ENCODE measurements at regions not wholly inside any gene's neighbourhood (a gene's known extent, or its start where the extent isn't known, plus 50 kb on each side); places are given as distances from the start of the nearest gene placed in this dataset.
"Not testable (repeated sequence)": the region's sequence is repeated elsewhere in the genome, so short reads cannot be mapped to it uniquely, and the experiment has no call there.

DNA sequence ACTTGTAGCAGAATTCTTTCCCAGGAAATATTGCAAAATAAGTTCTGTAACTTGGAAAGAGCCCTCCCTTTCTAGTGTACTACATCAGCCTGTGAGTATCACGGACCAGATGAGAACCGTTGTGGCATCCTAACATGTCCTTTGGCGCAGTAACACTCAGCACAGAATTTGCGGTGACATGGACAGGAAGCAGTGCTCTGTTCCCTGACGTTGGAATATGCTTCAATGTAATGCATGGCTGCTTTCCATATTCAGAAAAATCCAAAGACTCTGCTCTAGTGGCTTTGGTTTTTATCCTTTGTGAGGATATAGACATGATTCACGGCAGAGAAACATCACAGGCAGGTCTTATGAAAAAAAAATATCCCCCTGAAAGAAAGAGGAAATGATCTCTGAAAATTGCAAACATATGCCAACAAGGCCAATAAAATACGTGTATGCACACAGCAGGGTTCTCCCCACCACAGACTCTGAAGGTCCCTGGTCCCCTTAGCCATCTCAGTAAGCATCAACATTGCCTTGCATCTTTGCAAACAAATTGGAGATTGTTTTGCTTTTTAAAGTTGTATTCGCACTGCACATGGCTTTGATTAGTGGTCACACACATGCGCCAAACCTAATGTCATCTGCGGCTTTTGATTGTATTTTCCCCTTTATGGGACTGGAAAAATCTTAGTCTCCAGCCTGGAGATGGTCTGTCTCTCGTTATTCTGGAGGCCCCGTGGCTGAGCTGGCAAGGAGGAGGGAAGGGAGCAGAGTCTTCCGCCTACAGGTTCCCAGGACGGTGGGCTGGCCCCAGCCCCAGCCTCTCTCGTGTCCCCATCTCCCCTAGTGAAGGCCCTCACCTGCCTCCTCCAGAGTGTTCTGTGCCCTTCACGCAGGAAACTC is 122.9 kb downstream of the COPS8 start:
- Mint-ChIP-seq H3K36me3 (ENCODE audit: low read depth) (no peaks in the 10 kb centered on the region), H3K9me3 (no peaks in the 10 kb centered on the region), H3K27me3 (peaks cover 5% of the 10 kb centered on the region), H3K27ac (no peak overlapping the region), H3K4me3 (no peak overlapping the region), H3K4me1 (no peaks in the 10 kb centered on the region)
- no peak for DNase-seq
- intact Hi-C loops (cut with micrococcal nuclease): no loop called here

DNA sequence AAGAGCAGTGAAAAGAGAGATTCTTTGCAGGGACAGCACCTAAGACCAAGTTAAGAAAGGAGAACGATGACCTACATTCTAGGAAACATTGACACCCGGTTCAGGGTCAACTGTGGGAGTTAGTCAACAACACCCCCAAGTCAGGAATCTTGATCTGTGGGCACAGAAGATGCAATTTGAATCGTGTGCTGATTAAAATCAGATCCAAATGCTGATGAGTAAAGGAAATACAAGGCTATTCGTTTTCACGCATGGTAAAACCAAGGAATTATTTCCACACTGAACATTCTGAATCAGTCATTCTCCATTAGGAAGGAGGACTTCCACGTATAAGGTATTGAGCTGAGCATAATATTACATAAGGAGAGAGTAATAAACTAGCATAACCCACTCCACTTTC is 124.2 kb downstream of the COPS8 start:
- H3K36me3 Mint-ChIP-seq (ENCODE audit: low read depth): no peaks in the 10 kb centered on the region
- H3K27me3 Mint-ChIP-seq: peaks cover 2% of the 10 kb centered on the region
- no peak overlapping the region for H3K27ac Mint-ChIP-seq
- no peak overlapping the region for H3K4me3 Mint-ChIP-seq
- no peaks in the 10 kb centered on the region for H3K4me1 Mint-ChIP-seq
- intact Hi-C loops (cut with micrococcal nuclease): no loop called here
- no peaks in the 10 kb centered on the region for H3K9me3 Mint-ChIP-seq
- DNase-seq: no peak

DNA sequence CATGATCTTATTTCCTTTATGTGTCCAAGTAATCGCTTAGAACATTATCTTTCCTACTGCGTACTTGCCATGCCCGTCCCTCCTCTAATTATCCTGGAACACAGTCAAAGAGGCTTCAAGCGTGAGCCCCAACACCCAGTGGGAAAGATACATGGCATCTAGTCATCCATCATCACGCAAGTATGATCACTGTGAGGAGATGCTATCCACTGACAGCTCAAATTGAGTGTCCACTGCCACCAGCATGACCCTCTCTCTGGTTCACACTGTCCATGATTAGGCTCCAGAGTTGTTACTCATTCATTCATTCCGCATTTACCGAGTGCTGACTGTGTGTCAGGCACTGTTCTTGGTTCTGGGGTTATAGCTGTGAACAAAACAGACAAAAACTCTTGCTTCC is 124.6 kb downstream of the COPS8 start:
- Mint-ChIP-seq H3K27me3 (peaks cover 2% of the 10 kb centered on the region), H3K27ac (no peak overlapping the region), H3K9me3 (no peaks in the 10 kb centered on the region), H3K4me1 (no peaks in the 10 kb centered on the region), H3K36me3 (ENCODE audit: low read depth) (no peaks in the 10 kb centered on the region), H3K4me3 (no peak overlapping the region)
- intact Hi-C loops (cut with micrococcal nuclease): no loop called here
- DNase-seq: no peak

DNA sequence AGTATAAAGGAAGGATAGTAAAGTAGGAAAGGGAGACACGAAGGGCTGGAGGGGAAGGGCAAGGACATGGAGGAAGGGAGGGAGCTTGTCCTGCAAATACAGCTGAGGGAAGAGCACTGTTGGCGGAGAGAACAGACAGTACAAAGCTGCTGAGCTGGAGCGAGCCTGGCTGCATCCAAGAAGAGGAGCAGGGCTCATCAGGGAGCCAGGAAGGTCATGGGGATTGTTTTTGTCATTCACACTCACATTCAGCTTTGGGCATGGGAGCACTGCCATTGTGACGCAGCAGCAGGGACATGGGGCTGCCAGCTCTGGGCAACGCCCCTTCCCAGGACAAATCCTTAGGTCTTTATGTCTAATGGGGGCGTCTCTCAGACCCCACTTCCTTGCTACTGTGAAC is 125.1 kb downstream of the COPS8 start:
- intact Hi-C loops (cut with micrococcal nuclease): no loop called here
- Mint-ChIP-seq H3K9me3 (no peaks in the 10 kb centered on the region), H3K36me3 (ENCODE audit: low read depth) (no peaks in the 10 kb centered on the region), H3K27me3 (peaks cover 2% of the 10 kb centered on the region), H3K4me1 (no peaks in the 10 kb centered on the region), H3K4me3 (no peak overlapping the region), H3K27ac (no peak overlapping the region)
- no peak for DNase-seq

DNA sequence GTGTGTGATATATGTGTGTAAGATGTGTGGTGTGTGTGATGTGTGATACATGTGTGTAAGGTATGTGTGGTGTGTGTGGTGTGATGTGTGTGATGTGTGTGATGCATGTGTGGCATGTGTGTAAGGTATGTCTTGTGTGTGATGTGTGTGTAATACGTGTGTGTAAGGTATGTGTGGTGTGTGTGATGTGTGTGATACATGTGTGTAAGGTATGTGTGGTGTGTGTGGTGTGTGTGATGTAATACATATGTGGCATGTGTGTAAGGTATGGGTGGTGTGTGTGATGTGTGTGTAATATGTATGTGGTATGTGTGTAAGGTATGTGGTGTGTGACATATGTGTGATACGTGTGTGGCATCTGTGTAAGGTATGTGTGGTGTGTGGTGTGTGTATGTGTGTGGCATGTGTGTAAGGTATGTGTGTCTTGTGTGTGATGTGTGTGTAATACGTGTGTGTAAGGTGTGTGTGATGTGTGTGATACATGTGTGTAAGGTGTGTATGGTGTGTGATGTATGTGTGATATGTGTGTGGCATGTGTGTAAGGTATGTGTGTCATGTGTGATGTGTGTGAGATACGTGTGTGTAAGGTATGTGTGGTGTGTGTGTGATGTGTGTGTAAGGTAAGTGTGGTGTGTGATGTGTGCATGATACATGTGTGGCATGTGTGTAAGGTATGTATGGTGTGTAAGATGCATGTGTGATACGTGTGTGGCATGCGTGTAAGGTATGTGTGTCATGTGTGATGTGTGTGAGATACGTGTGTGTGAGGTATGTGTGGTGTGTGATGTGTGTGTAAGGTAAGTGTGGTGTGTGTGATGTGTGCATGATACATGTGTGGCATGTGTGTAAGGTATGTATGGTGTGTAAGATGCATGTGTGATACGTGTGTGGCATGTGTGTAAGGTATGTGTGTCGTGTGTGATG is 126.9 kb downstream of the COPS8 start:
- H3K9me3 Mint-ChIP-seq; H3K4me3 Mint-ChIP-seq; H3K36me3 Mint-ChIP-seq (ENCODE audit: low read depth); H3K27ac Mint-ChIP-seq; intact Hi-C loops (cut with micrococcal nuclease); H3K27me3 Mint-ChIP-seq; DNase-seq; H3K4me1 Mint-ChIP-seq: not testable (repeated sequence)

DNA sequence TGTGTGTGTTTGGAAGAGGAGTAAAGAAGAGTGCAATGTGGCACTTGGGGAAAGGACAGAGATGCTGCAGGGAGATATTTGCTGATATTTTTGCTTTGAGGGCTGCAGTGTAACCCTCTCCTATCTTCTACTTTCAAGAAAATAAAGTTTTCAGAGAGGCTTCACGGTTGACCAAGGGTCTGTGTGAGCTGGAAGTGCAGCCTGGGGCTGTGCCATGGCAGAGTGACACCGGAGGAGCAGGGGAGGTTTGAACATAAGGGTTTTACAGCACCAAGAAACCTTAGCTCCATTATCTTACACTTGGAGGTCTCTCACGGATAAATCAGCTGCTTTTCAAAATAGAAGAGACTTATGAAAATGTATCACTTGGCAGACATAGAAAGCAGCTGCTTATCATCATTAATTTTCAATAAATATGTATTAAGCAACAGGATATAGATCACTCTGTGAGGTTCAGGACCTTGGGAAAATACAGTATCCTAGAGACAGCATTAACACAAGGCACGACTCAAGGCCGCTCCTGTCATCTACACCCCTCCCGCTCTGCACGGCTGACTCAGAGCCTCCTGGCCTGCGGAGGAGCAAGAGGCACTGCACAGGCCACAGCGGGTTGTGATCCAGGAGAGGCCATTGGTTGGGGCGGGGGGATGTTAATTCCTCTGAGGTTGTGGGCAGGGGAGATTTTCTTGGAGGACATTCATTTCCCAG is 127.8 kb downstream of the COPS8 start:
- Mint-ChIP-seq H3K27me3 (no peaks in the 10 kb centered on the region), H3K4me3 (no peak overlapping the region), H3K9me3 (no peaks in the 10 kb centered on the region), H3K4me1 (no peaks in the 10 kb centered on the region), H3K27ac (no peak overlapping the region), H3K36me3 (ENCODE audit: low read depth) (no peaks in the 10 kb centered on the region)
- no peak for DNase-seq
- intact Hi-C loops (cut with micrococcal nuclease): no loop called here

DNA sequence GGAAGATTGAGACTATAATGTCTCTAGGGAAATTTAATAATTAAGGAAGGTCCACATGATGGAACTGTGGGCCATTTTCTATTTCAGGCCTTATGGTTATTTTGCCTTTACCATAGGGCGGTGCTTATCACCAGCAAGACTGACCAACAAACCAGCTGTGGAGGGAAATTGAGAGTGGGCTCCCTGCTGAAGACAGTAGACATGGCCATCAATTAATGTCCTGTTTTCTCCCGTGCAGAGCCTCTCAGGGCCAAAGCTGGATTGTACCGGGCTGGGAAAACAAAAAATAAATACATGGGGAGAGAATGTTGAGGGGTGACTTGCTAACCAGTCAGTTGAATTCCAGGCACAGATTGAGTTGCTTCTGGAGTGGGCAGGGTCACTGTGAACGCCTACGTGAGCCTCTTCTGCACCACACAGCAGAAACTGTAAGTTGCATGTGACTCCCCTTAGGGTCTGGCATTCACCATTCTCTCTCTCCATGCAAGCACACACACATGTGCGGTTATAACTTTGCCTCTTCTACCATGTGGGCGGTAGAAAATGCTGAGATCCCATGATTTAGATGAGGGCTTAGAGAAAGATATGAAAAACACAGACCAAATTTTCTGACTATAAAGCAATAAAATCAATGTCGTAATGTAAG is 128.5 kb downstream of the COPS8 start:
- H3K9me3 Mint-ChIP-seq: no peaks in the 10 kb centered on the region

DNA sequence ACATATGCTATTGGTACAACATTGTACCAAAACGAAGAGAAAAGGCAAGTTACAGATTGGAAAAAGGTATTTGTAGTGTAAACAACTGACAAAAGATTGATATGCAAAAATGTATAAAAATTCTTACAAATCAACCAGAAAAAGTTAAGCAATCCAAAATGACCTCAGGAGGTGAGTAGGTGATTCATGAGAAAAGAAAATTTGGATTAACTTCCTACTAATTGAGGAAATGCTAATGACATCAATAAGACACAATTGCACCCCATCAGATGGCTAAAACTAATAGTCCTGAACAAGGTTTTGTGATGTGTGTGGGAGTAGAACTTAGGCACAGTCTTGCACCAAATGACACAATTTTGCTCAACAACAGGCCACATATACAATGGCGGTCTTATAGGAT is 129.3 kb downstream of the COPS8 start:
- DNase-seq: no peak
- peaks cover 2% of the 10 kb centered on the region for H3K27me3 Mint-ChIP-seq
- H3K4me3 Mint-ChIP-seq: no peak overlapping the region
- no peaks in the 10 kb centered on the region for H3K9me3 Mint-ChIP-seq
- no peaks in the 10 kb centered on the region for H3K36me3 Mint-ChIP-seq (ENCODE audit: low read depth)
- H3K27ac Mint-ChIP-seq: no peak overlapping the region
- intact Hi-C loops (cut with micrococcal nuclease): no loop called here
- H3K4me1 Mint-ChIP-seq: no peaks in the 10 kb centered on the region

More for the DNA sequence above, 128.5 kb downstream of the COPS8 start:
- Mint-ChIP-seq H3K27ac (no peak overlapping the region), H3K36me3 (ENCODE audit: low read depth) (no peaks in the 10 kb centered on the region), H3K4me1 (no peaks in the 10 kb centered on the region), H3K27me3 (peaks cover 2% of the 10 kb centered on the region), H3K4me3 (no peak overlapping the region)
- DNase-seq: no peak
- intact Hi-C loops (cut with micrococcal nuclease): no loop called here

DNA sequence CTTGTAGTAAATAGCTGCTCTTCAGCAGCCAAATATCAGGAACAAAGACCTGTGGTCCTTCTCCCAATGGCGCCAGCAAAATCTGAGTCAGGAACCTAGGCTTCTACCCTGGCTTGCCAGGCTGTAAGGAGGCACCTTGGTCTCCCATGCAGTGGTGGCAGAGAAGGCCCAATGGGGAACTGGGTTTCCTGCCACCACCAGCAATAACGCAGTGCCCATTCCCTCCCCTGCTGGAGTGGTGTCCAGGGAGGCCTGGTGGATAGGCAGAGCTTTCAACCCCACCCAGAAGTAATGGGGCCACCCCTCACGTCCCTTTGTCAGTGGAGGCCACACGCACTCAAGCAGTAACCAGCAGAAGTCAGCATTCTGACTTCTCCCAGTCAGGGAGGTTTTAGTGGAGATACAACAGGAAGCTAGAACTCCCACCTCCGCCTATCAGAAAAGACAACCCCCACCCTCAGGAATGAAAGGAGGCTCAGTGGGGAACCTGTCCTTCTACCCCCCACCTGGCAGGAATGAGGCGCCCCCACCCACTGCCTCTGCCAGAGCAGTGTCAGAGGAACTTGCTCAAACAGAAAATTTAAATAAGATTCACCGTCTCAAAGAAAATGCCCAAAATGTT is 132.4 kb downstream of the COPS8 start:
- Mint-ChIP-seq H3K36me3 (ENCODE audit: low read depth) (no peaks in the 10 kb centered on the region), H3K4me1 (no peaks in the 10 kb centered on the region), H3K4me3 (no peak overlapping the region), H3K9me3 (no peaks in the 10 kb centered on the region), H3K27me3 (peaks cover 19% of the 10 kb centered on the region), H3K27ac (no peak overlapping the region)
- no peak for DNase-seq
- intact Hi-C loops (cut with micrococcal nuclease): no loop called here

DNA sequence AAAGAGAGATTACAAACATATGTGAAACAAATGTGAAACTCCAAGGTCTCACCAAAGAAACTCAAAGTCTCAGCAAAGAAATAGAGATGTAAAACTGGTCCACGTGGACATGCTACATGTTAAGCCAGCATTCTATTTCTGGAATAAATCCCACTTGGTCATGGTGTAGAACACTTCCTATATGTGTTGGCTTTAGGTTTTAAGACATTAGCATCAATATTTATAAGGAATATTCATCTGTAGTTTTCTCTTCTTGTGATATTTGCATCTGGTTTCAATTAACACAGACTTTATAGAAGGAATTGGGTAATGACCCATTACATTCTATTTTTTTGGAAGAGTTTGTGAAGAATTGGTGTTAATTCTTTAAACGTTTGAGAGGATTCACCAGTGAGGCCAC is 133.1 kb downstream of the COPS8 start:
- intact Hi-C loops (cut with micrococcal nuclease): no loop called here
- Mint-ChIP-seq H3K27ac (no peak overlapping the region), H3K4me3 (no peak overlapping the region), H3K9me3 (no peaks in the 10 kb centered on the region), H3K4me1 (no peaks in the 10 kb centered on the region), H3K27me3 (peaks cover 19% of the 10 kb centered on the region), H3K36me3 (ENCODE audit: low read depth) (no peaks in the 10 kb centered on the region)
- DNase-seq: no peak

DNA sequence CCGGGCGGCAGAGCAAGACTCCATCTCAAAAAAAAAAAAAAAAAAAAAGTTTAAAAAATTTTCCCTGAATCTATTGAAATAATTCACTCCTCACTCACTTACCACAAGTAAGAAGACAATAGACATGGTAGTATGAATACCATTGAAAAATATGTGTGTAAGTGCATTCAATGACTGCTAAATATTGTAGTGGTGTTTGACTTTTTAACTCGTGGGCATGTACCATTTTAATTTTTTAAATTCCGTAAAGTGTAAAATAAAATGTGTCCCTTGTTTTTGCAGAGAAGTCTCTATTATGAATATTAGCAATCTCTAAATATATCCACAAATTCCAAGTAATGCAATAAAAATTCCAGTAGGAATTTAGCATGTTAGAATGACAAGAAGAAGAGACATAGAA is 134.1 kb downstream of the COPS8 start:
- Mint-ChIP-seq H3K27me3 (peaks cover 22% of the 10 kb centered on the region), H3K4me3 (no peak overlapping the region), H3K4me1 (no peaks in the 10 kb centered on the region), H3K9me3 (no peaks in the 10 kb centered on the region), H3K36me3 (ENCODE audit: low read depth) (no peaks in the 10 kb centered on the region), H3K27ac (no peak overlapping the region)
- intact Hi-C loops (cut with micrococcal nuclease): no loop called here
- no peak for DNase-seq

DNA sequence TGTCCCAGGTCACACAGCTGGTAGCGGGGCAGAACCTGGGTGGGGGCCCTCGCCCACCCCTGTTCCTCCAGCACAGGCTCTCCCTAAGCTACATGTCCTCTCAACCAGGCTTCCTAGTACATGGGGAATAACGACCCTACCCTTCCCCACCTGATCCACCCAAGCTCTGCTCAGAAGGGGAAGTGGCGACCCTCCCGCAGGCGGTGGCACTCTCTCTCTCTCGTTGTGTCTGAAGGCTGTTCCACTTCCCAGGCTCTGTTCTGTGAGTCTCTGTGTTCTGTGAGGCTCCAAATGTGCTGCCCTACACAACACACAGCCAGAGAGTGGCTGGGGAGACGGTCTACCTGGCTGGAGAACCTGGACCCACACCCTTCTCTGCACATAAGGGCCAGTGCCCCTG is 135.8 kb downstream of the COPS8 start:
- H3K4me1 Mint-ChIP-seq: peaks cover 2% of the 10 kb centered on the region
- H3K9me3 Mint-ChIP-seq: no peaks in the 10 kb centered on the region
- DNase-seq: no peak
- H3K36me3 Mint-ChIP-seq (ENCODE audit: low read depth): no peaks in the 10 kb centered on the region
- no peak overlapping the region for H3K4me3 Mint-ChIP-seq
- intact Hi-C loops (cut with micrococcal nuclease): no loop called here
- H3K27me3 Mint-ChIP-seq: peaks cover 24% of the 10 kb centered on the region
- H3K27ac Mint-ChIP-seq: no peak overlapping the region

DNA sequence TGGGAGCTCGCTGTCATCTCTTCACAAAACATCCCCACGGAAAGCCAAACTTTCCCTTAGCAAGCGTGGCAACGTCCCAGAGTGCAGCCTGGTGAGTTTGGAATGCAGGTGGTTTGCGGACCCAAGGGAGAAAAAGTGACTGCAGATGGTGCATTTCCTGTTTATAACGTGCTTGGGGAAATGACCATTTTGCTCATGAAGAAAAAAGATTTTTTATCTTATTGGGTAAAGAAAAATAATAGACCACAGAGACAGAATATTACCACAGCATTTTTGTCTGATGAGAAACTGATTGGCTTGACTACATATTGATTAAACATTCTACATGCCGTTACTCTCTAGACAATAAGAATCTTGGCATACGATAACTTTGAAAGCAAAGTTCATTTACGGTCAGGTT is 136.5 kb downstream of the COPS8 start:
- no peaks in the 10 kb centered on the region for H3K36me3 Mint-ChIP-seq (ENCODE audit: low read depth)
- intact Hi-C loops (cut with micrococcal nuclease): no loop called here
- no peak for DNase-seq
- H3K9me3 Mint-ChIP-seq: no peaks in the 10 kb centered on the region
- peaks cover 5% of the 10 kb centered on the region for H3K4me1 Mint-ChIP-seq
- no peak overlapping the region for H3K4me3 Mint-ChIP-seq
- no peak overlapping the region for H3K27ac Mint-ChIP-seq
- H3K27me3 Mint-ChIP-seq: peaks cover 24% of the 10 kb centered on the region
